CD14-positive monocyte (primary cell): ENCODE measurements at regions not wholly inside any gene's neighbourhood (a gene's known extent, or its start where the extent isn't known, plus 50 kb on each side); places are given as distances from the start of the nearest gene placed in this dataset.

ENCODE experiments used
- DNase-seq, 3 donors: peaks; one replicate each; pipeline ENCODE4 v3.0.0-alpha.2; 2011 to 2022
- H2AFZ ChIP-seq: 2 replicates; pipeline ENCODE4 v1.6.0; 2012; ENCODE audit warnings: mild to moderate bottlenecking, low read depth, low read length, inconsistent platforms; ENCODE audit not compliant: insufficient read depth, poor library complexity, severe bottlenecking
- H3K27ac ChIP-seq, 2 donors: 1 replicate in 1 of 2; 2 replicates in 1 of 2; pipeline ENCODE4 v1.5.1; 2012 to 2013; ENCODE audit warnings: low read length in 2 of 2, control low read depth in 1 of 2, inconsistent platforms in 1 of 2, low read depth in 1 of 2, mild to moderate bottlenecking in 1 of 2
- H3K27me3 ChIP-seq, 2 donors: one replicate each; pipeline versions ENCODE4 v1.6.0 to v1.6.1; 2011 to 2013; ENCODE audit warnings: low read length in 2 of 2; ENCODE audit not compliant: control insufficient read depth in 2 of 2, insufficient read depth in 2 of 2
- H3K36me3 ChIP-seq, 2 donors: replicated peaks in 1 of 2; 1 replicate in 1 of 2; 2 replicates in 1 of 2; pipeline versions ENCODE4 v1.5.1 to v1.6.1; 2012 to 2013; ENCODE audit warnings: low read length in 2 of 2, control low read depth in 1 of 2, inconsistent platforms in 1 of 2, mild to moderate bottlenecking in 1 of 2; ENCODE audit not compliant: insufficient read depth in 2 of 2, control insufficient read depth in 1 of 2
- H3K4me1 ChIP-seq, 2 donors: 1 replicate in 1 of 2; 2 replicates in 1 of 2; pipeline versions ENCODE4 v1.5.1 to v1.6.1; 2012 to 2013; ENCODE audit warnings: low read length in 2 of 2, control low read depth in 1 of 2, inconsistent platforms in 1 of 2, mild to moderate bottlenecking in 1 of 2, moderate library complexity in 1 of 2; ENCODE audit not compliant: insufficient read depth in 2 of 2, control insufficient read depth in 1 of 2
- H3K4me2 ChIP-seq: replicated peaks from 2 replicates; pipeline ENCODE3; 2012; ENCODE audit warnings: low read length, moderate library complexity, mild to moderate bottlenecking; ENCODE audit not compliant: poor library complexity, severe bottlenecking; ENCODE audit errors: extremely low read depth
- H3K4me3 ChIP-seq, 3 experiments: fragments of 200-600 bp in 1 of 3; sonication (generic) in 1 of 3; replicated peaks in 1 of 3; 1 replicate in 2 of 3; 2 replicates in 1 of 3; pipeline ENCODE4 v1.5.1; 2011 to 2013; ENCODE audit warnings: low read length in 3 of 3, mild to moderate bottlenecking in 3 of 3, control low read depth in 2 of 3, low read depth in 2 of 3, inconsistent platforms in 1 of 3, moderate library complexity in 1 of 3
- H3K79me2 ChIP-seq: 2 replicates; pipeline ENCODE4 v1.6.0; 2012; ENCODE audit warnings: mild to moderate bottlenecking, control low read depth, inconsistent platforms, low read length, moderate library complexity; ENCODE audit not compliant: insufficient read depth
- H3K9ac ChIP-seq: 2 replicates; pipeline ENCODE4 v1.6.0; 2017; ENCODE audit warnings: low read length, mild to moderate bottlenecking; ENCODE audit not compliant: insufficient read depth, poor library complexity, severe bottlenecking
- H3K9me3 ChIP-seq, 2 donors: replicated peaks in 1 of 2; 1 replicate in 1 of 2; 2 replicates in 1 of 2; pipeline versions ENCODE4 v1.5.1 to v1.6.1; 2012 to 2013; ENCODE audit warnings: low read length in 2 of 2, control low read depth in 1 of 2; ENCODE audit not compliant: control insufficient read depth in 1 of 2, insufficient read depth in 1 of 2
- H4K20me1 ChIP-seq: 2 replicates; pipeline ENCODE4 v1.6.0; 2012; ENCODE audit warnings: mild to moderate bottlenecking, low read length, control low read depth, moderate library complexity; ENCODE audit not compliant: insufficient read depth
- H3K27ac Mint-ChIP-seq, 7 donors: one replicate each; pipeline ENCODE4 v1.8.0; 2020; ENCODE audit warnings: mild to moderate bottlenecking in 7 of 7, mixed read lengths in 7 of 7, moderate library complexity in 6 of 7, inconsistent platforms in 2 of 7
- H3K27me3 Mint-ChIP-seq, 3 donors: one replicate each; pipeline ENCODE4 v1.8.0; 2021 to 2022; ENCODE audit warnings: low read depth in 3 of 3, mild to moderate bottlenecking in 3 of 3, mixed read lengths in 3 of 3, moderate library complexity in 3 of 3, inconsistent platforms in 1 of 3
- H3K36me3 Mint-ChIP-seq, 2 donors: one replicate each; pipeline ENCODE4 v1.8.0; 2020; ENCODE audit warnings: mixed read lengths in 2 of 2, inconsistent platforms in 1 of 2, mild to moderate bottlenecking in 1 of 2
- H3K4me1 Mint-ChIP-seq: one replicate; pipeline ENCODE4 v1.8.0; 2020; ENCODE audit warnings: mild to moderate bottlenecking, mixed read lengths
- H3K4me3 Mint-ChIP-seq, 2 donors: one replicate each; pipeline ENCODE4 v1.8.0; 2020; ENCODE audit warnings: mild to moderate bottlenecking in 2 of 2, mixed read lengths in 2 of 2, moderate library complexity in 1 of 2
- H3K9me3 Mint-ChIP-seq, 7 donors: one replicate each; pipeline ENCODE4 v1.8.0; 2020 to 2022; ENCODE audit warnings: mixed read lengths in 7 of 7, mild to moderate bottlenecking in 6 of 7, moderate library complexity in 6 of 7, inconsistent platforms in 2 of 7
- WGBS: methylation state at CpG from one replicate; pipeline ENCODE4 v1.1.5; 2013; ENCODE audit warnings: missing lambda C conversion rate; ENCODE audit not compliant: insufficient coverage; 5-methylcytosine and 5-hydroxymethylcytosine counted together
- intact Hi-C, 2 donors: fragments of 100-400 bp; cut with micrococcal nuclease; formaldehyde crosslinking; loops; one replicate each; pipeline versions ENCODE4 v1.15.0 to v1.15.1; 2023
- TF ChIP-seq, protein P1 (sequence below): fragments of 200-600 bp; IDR thresholded peaks from one replicate; pipeline ENCODE4 v1.8.0; 2022; ENCODE audit warnings: antibody characterized with exemption, mild to moderate bottlenecking

DNA sequence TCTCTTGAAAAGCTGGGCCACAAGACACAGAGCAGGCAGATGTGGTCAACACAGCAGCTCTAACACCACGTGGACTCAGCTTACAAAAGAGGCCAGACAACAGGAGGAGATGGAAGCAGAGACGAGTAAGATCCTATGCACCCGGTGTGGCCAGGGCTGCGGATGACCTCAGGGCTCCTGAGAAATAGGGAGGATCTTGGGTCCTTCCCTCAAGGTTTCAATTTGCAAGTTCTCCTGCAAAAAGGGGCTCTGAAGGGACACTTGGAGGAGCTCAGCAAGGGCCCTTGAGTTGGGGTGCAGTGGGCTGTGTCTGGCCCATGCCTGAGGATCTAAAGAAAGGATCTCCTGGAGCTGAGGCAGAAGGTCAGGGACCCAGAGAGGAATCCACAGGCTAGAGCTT is 249.5 kb upstream of the IGF1R start:
- H3K4me3 ChIP-seq: no peak overlapping the region
- H3K36me3 Mint-ChIP-seq: no peaks in the 10 kb centered on the region
- H3K79me2 ChIP-seq: no peaks in the 10 kb centered on the region
- H3K27me3 ChIP-seq: no peaks in the 10 kb centered on the region
- no peak overlapping the region for H3K4me2 ChIP-seq
- peaks cover 4 to 10% (median 8%) of the 10 kb centered on the region in 3 donors for H3K27me3 Mint-ChIP-seq
- H3K27ac Mint-ChIP-seq: no peak overlapping the region
- H3K9me3 Mint-ChIP-seq: peaks cover 0 to 2% (median 0%) of the 10 kb centered on the region in 7 donors
- TF ChIP-seq, protein P1, sequence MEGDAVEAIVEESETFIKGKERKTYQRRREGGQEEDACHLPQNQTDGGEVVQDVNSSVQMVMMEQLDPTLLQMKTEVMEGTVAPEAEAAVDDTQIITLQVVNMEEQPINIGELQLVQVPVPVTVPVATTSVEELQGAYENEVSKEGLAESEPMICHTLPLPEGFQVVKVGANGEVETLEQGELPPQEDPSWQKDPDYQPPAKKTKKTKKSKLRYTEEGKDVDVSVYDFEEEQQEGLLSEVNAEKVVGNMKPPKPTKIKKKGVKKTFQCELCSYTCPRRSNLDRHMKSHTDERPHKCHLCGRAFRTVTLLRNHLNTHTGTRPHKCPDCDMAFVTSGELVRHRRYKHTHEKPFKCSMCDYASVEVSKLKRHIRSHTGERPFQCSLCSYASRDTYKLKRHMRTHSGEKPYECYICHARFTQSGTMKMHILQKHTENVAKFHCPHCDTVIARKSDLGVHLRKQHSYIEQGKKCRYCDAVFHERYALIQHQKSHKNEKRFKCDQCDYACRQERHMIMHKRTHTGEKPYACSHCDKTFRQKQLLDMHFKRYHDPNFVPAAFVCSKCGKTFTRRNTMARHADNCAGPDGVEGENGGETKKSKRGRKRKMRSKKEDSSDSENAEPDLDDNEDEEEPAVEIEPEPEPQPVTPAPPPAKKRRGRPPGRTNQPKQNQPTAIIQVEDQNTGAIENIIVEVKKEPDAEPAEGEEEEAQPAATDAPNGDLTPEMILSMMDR: no peak
- H3K36me3 ChIP-seq: no peaks in the 10 kb centered on the region
- intact Hi-C loops: no loop called here
- no peaks in the 10 kb centered on the region for H4K20me1 ChIP-seq
- H3K9me3 ChIP-seq: no peaks in the 10 kb centered on the region
- no peak overlapping the region for H3K4me3 Mint-ChIP-seq
- H2AFZ ChIP-seq: no peak overlapping the region
- no peaks in the 10 kb centered on the region for H3K4me1 Mint-ChIP-seq
- H3K9ac ChIP-seq: no peak overlapping the region
- H3K27ac ChIP-seq: no peak overlapping the region
- WGBS: 85% methylated on average over 4 of the region's 4 CpGs
- no peaks in the 10 kb centered on the region for H3K4me1 ChIP-seq
- DNase-seq: no peak

DNA sequence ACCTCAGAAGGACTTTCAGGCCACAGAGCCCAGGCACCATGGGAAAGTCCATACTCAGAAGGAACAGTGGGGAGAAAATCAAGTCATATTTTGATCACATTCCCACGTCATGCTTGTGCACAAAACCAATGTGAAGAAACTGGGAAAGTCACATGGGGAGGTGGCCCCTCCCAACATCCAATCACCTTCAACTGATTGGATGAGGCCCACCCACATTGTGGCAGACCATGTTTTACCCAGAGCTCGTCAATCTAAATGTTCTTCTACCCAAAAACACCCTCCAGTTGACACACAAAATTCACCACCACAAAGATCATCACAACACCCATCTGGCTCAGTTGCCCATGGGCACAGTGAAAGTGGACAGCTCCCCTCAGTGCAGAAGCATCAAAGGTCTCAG is 248.2 kb upstream of the IGF1R start:
- intact Hi-C loops: no loop called here
- H3K4me2 ChIP-seq: no peak overlapping the region
- H3K27ac ChIP-seq: no peak overlapping the region

More for the DNA sequence above, 248.2 kb upstream of the IGF1R start:
- TF ChIP-seq, protein P1: no peak
- no peak overlapping the region for H2AFZ ChIP-seq
- no peaks in the 10 kb centered on the region for H4K20me1 ChIP-seq
- DNase-seq: no peak
- H3K4me3 ChIP-seq: no peak overlapping the region
- H3K9ac ChIP-seq: no peak overlapping the region
- no peaks in the 10 kb centered on the region for H3K4me1 ChIP-seq
- no peaks in the 10 kb centered on the region for H3K36me3 Mint-ChIP-seq
- H3K36me3 ChIP-seq: no peaks in the 10 kb centered on the region
- no peak overlapping the region for H3K4me3 Mint-ChIP-seq
- no peak overlapping the region for H3K27ac Mint-ChIP-seq
- 51% methylated on average over 2 of the region's 2 CpGs for WGBS
- peaks cover 0 to 3% (median 0%) of the 10 kb centered on the region in 7 donors for H3K9me3 Mint-ChIP-seq
- no peaks in the 10 kb centered on the region for H3K9me3 ChIP-seq
- H3K27me3 Mint-ChIP-seq: peaks cover 3 to 12% (median 4%) of the 10 kb centered on the region in 3 donors
- no peaks in the 10 kb centered on the region for H3K79me2 ChIP-seq
- H3K4me1 Mint-ChIP-seq: no peaks in the 10 kb centered on the region
- no peaks in the 10 kb centered on the region for H3K27me3 ChIP-seq
